HG02973 (cell line): ENCODE measurements at regions not wholly inside any gene's neighbourhood (a gene's known extent, or its start where the extent isn't known, plus 50 kb on each side); places are given as distances from the start of the nearest gene placed in this dataset.

Experiments
- ATAC-seq: cut with Tn5 transposase; IDR thresholded peaks from one replicate; pipeline ENCODE4 v1.9.1; 2021; ENCODE audit warnings: moderate library complexity; ENCODE audit not compliant: unreplicated experiment

DNA sequence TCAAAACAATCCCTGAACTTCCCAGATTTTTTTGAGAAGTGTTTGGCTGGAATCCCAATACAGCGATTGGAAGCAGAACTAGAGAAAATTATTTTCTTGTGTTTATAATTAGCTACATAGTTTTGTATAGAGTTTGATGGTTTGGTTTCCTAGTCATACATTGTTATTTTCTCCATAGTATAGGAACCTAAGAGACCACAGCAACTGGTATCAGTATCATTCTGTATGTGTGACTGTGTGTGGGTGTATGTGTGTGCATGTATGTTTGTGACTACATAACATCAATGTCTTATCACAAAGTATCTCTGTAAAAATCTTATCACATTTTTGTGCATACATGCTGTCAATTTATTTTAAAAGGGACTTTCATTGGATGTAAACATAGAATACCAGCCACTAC, 780.5 kb downstream of the MRPL39 start:
- peak; percentile 52 for ATAC-seq

DNA sequence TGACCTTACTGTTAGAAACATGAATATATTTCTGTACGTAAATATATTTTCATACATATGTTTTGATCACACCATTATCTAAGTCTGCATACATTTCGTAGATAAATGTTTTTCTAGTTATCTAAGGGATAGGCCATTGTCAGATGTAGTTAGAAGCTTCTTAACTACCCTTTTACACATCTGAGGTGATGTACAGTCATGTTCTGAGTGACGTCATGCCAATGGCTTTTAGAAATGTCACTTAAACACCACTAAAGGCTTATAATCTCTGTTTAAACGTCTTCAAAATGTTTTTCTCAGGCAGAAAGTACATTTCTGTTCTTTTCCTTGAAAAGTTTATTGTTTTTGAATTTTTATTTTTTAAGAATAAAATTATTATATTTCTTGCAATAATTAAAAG, 781.9 kb downstream of the MRPL39 start:
- no peak for ATAC-seq

- no peak for ATAC-seq
Measured at GRCh38 chr21:24824209-24824608, 783.1 kb downstream of the MRPL39 start.

DNA sequence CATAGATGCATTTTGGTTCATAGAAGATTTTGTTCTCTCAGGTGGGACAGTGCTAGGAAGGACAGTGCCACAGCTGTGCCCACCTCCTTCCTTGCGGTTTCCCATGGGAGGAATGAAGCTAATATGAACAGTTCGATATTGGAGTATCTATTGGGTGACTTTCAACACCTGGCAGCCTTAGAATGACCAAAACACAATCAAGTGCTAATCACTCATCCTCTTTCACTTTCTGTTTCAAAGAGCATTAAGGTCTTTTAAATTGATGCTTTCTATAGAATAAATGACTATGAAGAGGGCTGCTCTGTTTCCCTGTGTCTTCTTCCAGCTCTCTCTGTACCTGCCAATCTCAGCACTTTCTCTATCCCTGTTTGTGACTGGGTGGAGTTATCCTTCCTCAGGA, 784.0 kb downstream of the MRPL39 start:
- ATAC-seq: no peak

- no peak for ATAC-seq
Measured at GRCh38 chr21:24785033-24785432, 822.2 kb downstream of the MRPL39 start.

DNA sequence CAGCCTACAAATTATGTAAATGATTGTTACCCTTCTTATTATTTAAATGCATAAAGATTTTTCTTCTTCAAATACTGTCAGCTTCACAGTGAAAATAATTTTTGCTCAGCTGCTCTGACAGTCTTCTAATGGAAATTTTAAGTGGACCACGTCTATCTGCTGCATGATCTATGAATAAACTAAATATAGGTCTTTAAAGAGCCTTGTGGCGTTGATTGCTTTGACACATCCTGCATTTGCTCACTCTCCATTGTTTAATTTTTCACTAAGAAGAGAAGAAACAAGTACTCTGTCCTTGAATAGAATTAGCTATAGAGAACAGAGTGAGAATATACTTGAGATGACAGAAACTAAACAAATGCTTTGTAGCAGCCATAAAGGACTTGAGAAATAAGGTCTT, 826.1 kb downstream of the MRPL39 start:
- no peak for ATAC-seq

DNA sequence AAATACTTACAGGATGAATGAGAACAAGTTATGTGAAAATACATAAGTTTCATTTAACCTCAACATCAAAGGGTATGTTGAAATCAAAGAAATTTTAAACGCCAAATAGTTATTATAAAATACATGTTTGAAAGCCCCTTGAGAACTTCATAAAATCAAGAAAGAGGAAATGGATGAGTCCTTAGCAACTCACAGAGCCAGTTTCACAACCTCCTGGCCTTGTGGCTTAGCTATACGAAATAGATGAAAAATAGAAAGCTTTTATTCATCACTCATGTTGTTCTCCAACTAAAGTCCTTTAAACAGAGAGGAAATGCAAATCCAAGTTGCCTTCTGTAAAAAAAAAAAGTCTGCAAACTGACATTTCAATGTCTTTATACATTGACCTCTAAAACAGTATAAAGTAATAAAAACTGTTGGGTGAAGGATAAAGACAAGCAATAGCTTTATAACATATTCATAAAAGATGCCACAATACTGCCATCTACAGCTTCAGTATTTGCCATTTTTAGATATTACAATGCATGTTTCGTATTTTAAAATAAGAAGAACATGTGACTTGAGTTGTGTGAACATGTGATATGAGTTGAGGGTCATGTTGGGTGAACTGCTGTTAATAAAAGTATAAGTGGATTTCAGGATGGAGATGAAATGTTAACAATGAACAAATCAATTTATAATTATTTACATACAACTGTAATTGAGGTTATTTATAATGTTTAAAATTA, 847.8 kb downstream of the MRPL39 start:
- ATAC-seq: no peak

GRCh38 chr21:24738063-24738462, 869.2 kb downstream of the MRPL39 start:
- ATAC-seq: no peak

DNA sequence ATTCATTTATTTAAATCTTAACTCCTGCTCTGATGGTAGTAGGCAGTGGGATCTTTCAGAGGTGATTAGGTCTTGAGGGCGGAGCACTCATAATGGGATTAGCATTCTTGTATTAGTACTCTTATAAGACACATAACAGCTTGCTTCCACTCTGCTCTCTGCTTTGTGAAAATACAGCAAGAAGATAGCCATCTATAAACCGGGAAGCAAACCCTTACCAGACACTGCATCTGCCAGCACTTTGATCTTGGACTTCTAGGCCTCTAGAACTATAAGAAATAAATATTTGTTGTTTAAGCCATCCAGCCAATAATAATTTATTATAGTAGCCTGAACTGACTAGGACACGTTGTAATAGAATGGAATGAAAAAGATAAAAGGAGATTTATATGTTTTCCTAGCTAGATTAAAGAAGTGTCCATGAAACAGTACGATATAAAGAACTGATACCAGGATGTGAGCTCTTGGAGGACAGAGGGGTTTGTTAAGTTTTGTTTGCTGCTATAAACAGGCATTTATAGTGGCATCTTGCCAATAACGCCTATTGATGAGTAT, 869.9 kb downstream of the MRPL39 start:
- no peak for ATAC-seq

DNA sequence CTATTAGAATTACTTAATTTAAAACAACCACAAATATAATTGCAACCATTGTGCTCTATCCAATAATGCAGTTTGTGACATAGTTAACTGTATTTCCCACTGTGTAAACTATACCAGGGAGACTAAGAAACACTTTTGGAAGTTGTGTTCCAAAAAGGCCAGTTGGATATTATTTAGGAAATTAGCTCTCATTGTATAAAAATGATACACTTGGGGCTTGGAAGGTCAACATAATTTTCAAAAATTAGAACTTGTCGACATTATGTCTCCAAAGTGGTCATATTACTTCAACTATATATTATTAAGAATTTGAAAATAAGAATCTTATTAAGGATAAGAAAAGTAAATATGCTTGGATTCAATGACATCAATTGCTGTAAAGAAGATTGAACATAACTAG, 876.6 kb downstream of the MRPL39 start:
- no peak for ATAC-seq

DNA sequence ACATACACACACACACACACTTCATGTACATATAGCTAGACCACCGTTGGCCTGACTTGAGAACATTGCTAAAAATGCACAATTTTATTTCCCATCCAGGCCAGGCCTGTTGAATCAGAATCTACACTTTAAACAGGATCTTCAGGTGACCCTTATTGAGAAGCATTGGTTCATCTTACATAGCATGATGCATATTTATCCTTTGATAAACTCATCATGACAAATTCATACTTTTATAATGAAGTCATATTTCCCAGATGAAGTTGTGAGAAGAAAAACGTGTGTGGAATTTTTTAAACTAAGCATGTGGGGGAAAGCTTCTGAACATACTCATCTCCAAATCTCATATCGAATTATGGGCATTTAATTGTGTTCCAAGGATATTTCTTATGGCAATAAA, 877.7 kb downstream of the MRPL39 start:
- no peak for ATAC-seq

- ATAC-seq: no peak
Measured at GRCh38 chr21:24727803-24728440, 879.4 kb downstream of the MRPL39 start.

DNA sequence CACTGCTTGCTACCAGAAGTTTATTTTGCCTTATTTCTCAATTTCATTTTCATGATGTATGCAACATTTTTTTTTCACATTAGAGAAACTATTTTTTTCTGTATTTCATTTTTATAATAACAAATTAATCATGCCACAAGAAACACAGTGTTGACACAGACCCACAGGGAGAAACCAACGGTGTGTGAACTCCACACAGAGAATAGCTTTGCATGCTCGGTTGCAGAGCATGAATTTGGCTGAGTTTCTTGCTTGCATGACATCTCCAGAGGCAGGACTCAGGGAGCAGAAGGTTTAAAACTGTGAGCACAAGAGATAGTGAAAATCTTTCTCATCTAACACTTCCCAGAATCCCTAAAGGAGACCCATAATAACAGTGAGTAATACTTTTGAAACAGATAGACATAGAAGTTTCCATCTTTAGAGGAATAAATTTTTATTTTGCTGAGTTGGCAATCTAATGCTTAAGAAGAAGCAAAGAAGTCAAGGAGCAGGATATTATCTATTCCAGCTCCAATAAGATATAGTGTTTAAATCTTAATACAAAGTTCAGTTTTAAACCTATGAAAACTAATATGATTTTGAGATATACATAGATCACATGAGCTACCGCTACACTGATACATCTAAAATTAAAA, 890.9 kb downstream of the MRPL39 start:
- ATAC-seq: no peak

DNA sequence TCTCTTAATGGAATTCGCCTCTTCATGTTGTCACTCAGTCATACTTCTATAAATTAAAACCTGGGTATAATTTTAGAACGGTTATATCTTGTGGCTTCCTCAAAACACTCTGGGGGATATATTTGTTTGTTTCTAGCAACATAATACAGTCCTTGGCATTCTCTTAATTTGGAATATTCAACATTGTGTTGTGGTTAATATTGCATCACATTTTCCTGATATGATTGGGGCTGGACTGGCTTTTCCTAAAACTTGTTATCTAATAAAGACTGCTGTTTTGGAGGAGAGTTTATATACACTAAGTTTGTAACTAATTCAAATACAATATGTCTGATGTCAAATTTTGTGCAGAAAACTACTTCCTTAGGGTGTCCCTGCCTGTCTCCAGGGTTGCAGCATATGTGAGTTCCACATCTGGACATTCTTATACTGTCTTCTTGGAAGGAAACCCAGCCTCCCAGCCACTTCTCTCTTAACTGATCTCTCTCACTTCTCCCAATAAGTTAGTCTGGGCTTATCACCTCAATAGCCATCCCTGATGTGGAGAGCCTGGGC, 892.6 kb downstream of the MRPL39 start:
- no peak for ATAC-seq

- ATAC-seq: no peak
Measured at GRCh38 chr21:24705201-24705600, 902.1 kb downstream of the MRPL39 start.

GRCh38 chr21:24693779-24694178, 913.5 kb downstream of the MRPL39 start:
- no peak for ATAC-seq

DNA sequence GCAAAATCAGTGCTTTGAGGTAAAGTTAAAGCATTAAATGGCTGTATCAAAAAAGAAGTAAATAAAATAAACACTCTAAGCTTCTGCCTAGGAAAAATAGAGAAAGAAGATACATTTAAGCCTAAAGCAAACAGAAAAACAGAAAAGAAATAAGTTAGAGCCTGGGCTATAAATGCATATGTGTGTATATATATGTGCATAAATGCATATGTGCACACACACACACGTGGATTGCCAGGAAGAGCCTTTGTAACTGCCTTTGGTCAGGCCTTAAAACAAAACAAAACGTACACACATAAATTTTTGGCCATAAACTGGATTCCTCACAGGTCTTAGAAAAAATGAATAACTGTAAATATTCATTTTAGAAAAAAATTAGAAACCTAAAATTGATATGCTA, 925.8 kb downstream of the MRPL39 start:
- ATAC-seq: no peak

- no peak for ATAC-seq
Measured at GRCh38 chr21:24671901-24672300, 935.4 kb downstream of the MRPL39 start.

DNA sequence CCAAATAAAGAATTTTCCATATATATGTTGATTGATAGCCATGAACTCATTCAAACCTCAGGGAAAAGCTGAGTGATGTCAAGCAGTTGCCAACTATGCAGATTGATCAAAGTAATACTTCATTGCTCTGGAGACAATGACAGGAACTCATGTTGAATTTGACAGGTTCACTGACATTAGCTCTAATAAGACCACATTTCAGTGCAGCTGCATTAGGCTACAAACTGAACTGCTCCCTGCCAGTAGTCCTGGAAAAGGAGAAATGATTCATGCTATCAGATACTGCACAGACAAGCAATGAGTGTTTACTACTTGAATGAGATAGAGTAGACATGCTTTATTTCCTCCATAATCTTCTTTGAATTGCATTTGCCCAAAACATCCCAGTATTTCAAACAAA, 948.4 kb downstream of the MRPL39 start:
- ATAC-seq: no peak

- ATAC-seq: no peak
Measured at GRCh38 chr21:24658026-24658425, 949.3 kb downstream of the MRPL39 start.

GRCh38 chr21:24649691-24650090, 957.6 kb downstream of the MRPL39 start:
- ATAC-seq: no peak

DNA sequence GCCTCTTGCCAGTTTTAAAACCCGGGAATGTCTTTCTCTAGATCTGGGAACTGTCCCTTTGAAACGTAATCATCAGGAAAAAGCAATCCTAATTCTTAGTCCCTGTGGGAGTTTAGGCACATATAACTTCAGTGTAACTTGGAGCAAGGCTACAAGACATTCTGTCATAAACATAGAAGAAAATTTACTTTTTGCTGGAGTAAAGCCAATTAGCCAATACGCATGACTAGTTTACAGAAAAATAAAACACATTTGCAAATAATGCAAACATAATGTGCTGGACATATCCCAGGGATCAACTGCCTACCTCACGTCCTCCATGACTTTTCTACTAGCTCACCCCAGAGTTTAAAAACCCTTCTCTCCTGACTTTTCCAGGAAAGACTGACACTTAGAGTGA, 970.6 kb downstream of the MRPL39 start:
- ATAC-seq: no peak
